SU-DHL-6 (cell line): ENCODE measurements at regions not wholly inside any gene's neighbourhood (a gene's known extent, or its start where the extent isn't known, plus 50 kb on each side); places are given as distances from the start of the nearest gene placed in this dataset.

Source experiments
- EZH2phosphoT487 ChIP-seq: fragments of 200-600 bp; sonication (generic), shearing (Covaris generic); conservative IDR thresholded peaks from 2 replicates; pipeline ENCODE4 v1.6.1; 2018; ENCODE audit warnings: mild to moderate bottlenecking, antibody characterized with exemption, low read length, moderate library complexity, mixed read lengths
- TF ChIP-seq, protein P1 (sequence below): fragments of 200-600 bp; sonication (generic); IDR thresholded peaks from one replicate; pipeline ENCODE4 v1.5.1; 2017; ENCODE audit warnings: antibody characterized with exemption, mild to moderate bottlenecking, low read length, moderate library complexity; ENCODE audit not compliant: insufficient read depth, poor library complexity, severe bottlenecking

DNA sequence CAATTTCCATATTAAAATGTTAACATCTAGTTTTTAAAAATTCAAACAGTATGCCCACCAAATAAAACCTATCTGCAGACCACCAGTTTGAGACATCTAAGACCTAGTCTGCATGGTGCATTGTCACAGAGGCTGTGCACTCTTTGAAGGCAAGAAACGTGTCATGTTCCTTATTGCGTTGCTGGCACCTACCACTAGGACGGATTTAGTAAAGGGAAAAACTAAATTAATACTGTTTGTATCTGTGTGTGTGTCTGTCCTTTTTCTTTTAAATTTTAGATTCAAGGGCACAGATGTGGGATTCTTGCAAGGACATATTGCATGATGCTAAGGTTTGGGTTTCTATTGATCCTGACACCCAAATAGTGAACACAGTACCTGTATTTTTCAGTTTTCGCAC lies 481.4 kb downstream of the UQCRFS1 start:
- TF ChIP-seq, protein P1, sequence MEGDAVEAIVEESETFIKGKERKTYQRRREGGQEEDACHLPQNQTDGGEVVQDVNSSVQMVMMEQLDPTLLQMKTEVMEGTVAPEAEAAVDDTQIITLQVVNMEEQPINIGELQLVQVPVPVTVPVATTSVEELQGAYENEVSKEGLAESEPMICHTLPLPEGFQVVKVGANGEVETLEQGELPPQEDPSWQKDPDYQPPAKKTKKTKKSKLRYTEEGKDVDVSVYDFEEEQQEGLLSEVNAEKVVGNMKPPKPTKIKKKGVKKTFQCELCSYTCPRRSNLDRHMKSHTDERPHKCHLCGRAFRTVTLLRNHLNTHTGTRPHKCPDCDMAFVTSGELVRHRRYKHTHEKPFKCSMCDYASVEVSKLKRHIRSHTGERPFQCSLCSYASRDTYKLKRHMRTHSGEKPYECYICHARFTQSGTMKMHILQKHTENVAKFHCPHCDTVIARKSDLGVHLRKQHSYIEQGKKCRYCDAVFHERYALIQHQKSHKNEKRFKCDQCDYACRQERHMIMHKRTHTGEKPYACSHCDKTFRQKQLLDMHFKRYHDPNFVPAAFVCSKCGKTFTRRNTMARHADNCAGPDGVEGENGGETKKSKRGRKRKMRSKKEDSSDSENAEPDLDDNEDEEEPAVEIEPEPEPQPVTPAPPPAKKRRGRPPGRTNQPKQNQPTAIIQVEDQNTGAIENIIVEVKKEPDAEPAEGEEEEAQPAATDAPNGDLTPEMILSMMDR: no peak
- no peak for TF ChIP-seq EZH2phosphoT487
